GM10248 (cell line): ENCODE measurements at regions not wholly inside any gene's neighbourhood (a gene's known extent, or its start where the extent isn't known, plus 50 kb on each side); places are given as distances from the start of the nearest gene placed in this dataset.

Source experiments
- CTCF ChIA-PET: fragments of 300-600 bp; sonication (Branson Sonifier 250); formaldehyde crosslinking; extraction: SDS; loops from one replicate; lab custom pipeline; 2021; ENCODE audit warnings: antibody characterized with exemption; lab: Yijun Ruan, JAX
- POLR2A ChIA-PET: fragments of 350-650 bp; sonication (Branson Sonifier 250); formaldehyde crosslinking; extraction: SDS; loops from one replicate; lab custom pipeline; 2020; ENCODE audit warnings: antibody characterized with exemption; lab: Yijun Ruan, JAX
- DNase-seq: peaks from one replicate; pipeline ENCODE4 v3.0.0; 2012; ENCODE audit errors: extremely low spot score
- TF ChIP-seq, protein P1 (sequence below): IDR thresholded peaks from 2 replicates; pipeline ENCODE4 v1.5.1; 2012; ENCODE audit warnings: mild to moderate bottlenecking, low read depth; ENCODE audit errors: extremely low read depth, missing control alignments, control extremely low read depth

DNA sequence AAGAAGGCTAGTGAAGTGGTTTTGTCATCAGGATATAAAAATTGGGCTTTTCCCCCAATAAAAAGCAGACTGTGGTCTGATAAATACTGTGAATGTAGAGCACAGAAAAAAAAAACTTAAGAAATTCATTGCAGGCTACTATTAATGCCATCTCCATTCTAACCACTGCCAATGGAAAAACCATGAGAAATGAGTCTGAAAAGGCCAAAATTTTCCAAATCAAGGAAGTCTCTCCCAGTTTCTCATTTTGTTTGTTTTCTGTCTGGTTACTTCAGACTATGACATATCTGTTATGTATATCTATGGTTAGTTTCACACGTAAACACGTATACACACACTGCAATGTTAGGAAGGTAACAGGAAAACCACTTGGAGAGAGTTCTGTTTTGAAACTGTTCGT is 193.6 kb upstream of the TSC22D1 start:
- DNase-seq: no peak
- POLR2A ChIA-PET: no interaction called here
- TF ChIP-seq, protein P1, sequence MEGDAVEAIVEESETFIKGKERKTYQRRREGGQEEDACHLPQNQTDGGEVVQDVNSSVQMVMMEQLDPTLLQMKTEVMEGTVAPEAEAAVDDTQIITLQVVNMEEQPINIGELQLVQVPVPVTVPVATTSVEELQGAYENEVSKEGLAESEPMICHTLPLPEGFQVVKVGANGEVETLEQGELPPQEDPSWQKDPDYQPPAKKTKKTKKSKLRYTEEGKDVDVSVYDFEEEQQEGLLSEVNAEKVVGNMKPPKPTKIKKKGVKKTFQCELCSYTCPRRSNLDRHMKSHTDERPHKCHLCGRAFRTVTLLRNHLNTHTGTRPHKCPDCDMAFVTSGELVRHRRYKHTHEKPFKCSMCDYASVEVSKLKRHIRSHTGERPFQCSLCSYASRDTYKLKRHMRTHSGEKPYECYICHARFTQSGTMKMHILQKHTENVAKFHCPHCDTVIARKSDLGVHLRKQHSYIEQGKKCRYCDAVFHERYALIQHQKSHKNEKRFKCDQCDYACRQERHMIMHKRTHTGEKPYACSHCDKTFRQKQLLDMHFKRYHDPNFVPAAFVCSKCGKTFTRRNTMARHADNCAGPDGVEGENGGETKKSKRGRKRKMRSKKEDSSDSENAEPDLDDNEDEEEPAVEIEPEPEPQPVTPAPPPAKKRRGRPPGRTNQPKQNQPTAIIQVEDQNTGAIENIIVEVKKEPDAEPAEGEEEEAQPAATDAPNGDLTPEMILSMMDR: no peak
- CTCF ChIA-PET: no interaction called here

DNA sequence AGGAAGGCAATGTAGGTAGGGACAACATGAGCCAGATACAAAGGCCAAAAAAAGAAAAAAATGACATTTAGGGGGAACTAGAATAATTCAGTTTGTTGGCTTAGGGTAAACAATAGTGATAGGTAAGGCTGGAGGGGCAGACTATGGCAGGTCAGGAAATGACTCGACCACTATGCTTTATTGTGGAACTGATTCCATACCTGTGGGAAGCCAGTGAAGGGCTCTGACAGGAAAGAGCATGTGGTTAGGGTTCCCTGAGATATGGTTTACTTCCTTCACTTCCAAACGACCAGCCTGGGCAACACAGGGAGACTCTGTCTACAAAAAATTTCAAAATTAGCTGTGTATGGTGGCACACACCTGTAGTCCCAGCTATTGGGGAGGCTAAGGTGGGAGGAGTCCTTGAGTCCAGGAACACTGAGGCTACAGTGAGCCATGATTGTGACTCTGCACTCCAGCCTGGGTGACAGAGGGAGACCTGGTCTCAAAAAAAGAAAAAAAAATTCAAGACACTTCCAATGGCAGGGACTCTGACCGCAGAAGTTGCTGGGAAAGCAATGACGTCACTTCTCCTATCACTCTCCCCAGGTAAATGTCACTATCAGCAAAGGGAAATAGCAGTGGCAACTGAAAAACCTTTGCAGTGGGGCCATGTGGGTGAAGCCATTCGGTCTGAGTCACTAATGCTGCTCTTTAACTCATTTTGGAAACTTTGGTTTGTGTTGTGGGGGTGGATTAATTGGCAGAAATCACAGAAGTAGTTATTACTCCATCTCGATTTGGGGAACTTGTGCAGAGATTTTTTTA is 192.8 kb upstream of the TSC22D1 start:
- TF ChIP-seq, protein P1: no peak
- DNase-seq: peak; percentile 34
- POLR2A ChIA-PET: no interaction called here
- CTCF ChIA-PET: interaction anchor here (1.0 to 1.2 kb wide), 2 partner anchors 12 to 866 kb away, joined by 3 to 5 read pairs; no protein-coding TSS in a partner anchor

DNA sequence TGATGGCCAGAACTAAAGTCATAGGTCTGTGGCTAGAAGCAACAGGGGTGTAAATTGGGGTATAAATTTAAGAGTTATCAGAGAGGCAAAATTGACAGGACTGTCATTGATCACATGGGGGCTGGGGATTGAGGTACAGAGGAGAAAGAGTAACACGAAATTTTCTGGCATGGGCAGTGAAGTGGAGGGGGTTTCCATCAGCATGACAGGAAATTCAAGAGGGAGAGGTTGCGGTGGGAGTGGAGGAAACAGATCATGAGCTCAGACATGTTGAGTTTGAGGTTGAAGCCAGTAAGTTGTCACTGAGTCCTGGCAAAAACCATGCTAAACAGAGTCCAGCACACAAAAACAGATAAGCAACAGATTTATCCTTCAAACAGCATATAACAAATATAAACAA is 192.1 kb upstream of the TSC22D1 start:
- CTCF ChIA-PET: interaction anchor here (1.0 to 1.2 kb wide), 2 partner anchors 11 to 866 kb away, joined by 3 to 5 read pairs; no protein-coding TSS in a partner anchor
- TF ChIP-seq, protein P1: no peak
- DNase-seq: peak; percentile 26
- POLR2A ChIA-PET: no interaction called here

- TF ChIP-seq, protein P1: no peak
- no peak for DNase-seq
- POLR2A ChIA-PET: no interaction called here
- CTCF ChIA-PET: no interaction called here
Observed at GRCh38 chr13:44765001-44765471, 188.9 kb upstream of the TSC22D1 start.

GRCh38 chr13:44764302-44764692 is 188.2 kb upstream of the TSC22D1 start:
- ChIA-PET POLR2A (interaction anchor here (0.8 kb wide), 1 partner anchor 20 kb away, joined by 4 read pairs; no protein-coding TSS in a partner anchor), CTCF (interaction anchor here (1.6 kb wide), 1 partner anchor 14 kb away, joined by 6 read pairs; no protein-coding TSS in a partner anchor)
- TF ChIP-seq, protein P1: no peak
- DNase-seq: no peak

GRCh38 chr13:44763615-44764301 is 187.6 kb upstream of the TSC22D1 start:
- ChIA-PET POLR2A (interaction anchor here (0.8 kb wide), 1 partner anchor 20 kb away, joined by 4 read pairs; no protein-coding TSS in a partner anchor), CTCF (interaction anchor here (1.6 kb wide), 1 partner anchor 14 kb away, joined by 6 read pairs; no protein-coding TSS in a partner anchor)
- peak; percentile 34 for DNase-seq
- TF ChIP-seq, protein P1: no peak
